ENCODE measurements at regions not wholly inside any gene's neighbourhood (a gene's known extent, or its start where the extent isn't known, plus 50 kb on each side); places are given as distances from the start of the nearest gene placed in this dataset.
A peak's percentile ranks its signal among the peaks of the same experiment; 100 is the strongest.

DNA sequence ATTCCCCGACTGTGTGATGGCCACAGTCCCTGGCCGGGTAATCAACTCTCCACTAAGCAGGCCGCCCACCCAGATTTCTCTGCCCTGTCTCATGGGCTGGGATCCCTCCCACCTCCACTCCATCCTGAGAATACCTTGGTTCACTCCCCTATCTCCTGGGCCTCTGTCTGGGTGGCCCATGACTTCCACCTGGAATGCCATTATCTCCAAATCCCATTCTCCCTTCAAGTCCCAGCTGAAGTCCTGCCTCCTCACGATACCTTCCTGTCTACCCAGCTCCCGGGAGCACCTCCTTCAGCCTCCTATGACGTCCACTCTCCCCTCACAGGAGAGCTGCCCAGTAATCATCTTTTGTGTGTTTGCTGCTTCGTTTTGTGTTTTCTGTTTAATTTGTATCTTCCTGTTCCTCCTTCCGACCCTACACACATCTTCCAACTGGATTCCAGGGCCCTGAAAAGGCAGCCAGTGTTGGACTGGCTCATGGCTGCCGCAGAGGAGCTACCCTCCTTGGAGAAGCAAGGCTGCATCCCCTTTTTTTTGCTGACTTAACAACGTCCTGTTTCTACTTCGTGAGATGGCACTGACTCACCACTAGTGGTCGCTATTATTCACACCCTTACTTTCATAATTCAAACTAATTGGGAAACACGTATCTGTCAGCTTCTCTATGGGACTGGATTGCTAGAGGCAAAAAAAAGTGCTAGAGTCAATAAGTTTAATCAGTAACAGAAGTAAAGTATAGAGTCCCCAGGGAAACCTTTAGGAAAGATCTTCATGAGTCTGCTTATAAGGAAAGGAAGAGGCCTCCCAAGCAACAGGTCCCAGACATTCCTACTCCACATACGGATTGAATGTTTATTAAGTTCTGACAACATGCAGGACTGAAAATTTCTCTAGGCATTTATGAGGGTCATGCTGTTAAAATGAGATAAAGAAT, 171.9 kb upstream of the GATA6 start:
- TF ChIP-seq, protein P1, sequence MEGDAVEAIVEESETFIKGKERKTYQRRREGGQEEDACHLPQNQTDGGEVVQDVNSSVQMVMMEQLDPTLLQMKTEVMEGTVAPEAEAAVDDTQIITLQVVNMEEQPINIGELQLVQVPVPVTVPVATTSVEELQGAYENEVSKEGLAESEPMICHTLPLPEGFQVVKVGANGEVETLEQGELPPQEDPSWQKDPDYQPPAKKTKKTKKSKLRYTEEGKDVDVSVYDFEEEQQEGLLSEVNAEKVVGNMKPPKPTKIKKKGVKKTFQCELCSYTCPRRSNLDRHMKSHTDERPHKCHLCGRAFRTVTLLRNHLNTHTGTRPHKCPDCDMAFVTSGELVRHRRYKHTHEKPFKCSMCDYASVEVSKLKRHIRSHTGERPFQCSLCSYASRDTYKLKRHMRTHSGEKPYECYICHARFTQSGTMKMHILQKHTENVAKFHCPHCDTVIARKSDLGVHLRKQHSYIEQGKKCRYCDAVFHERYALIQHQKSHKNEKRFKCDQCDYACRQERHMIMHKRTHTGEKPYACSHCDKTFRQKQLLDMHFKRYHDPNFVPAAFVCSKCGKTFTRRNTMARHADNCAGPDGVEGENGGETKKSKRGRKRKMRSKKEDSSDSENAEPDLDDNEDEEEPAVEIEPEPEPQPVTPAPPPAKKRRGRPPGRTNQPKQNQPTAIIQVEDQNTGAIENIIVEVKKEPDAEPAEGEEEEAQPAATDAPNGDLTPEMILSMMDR (IDR thresholded peaks at IDR 0.05): peak; percentile 71 to 93 (median 83)
- TF ChIP-seq POLR2A (IDR thresholded peaks at IDR 0.05) (no peak), POLR2AphosphoS5 (IDR thresholded peaks at IDR 0.05) (peak in 1 of 3 donors; percentile 42)
